Glomerular endothelial cell (primary cell): ENCODE measurements at regions not wholly inside any gene's neighbourhood (a gene's known extent, or its start where the extent isn't known, plus 50 kb on each side); places are given as distances from the start of the nearest gene placed in this dataset.
"Not testable (repeated sequence)": the region's sequence is repeated elsewhere in the genome, so short reads cannot be mapped to it uniquely, and the experiment has no call there.

Experiments used
- DNase-seq: peaks from one replicate; pipeline ENCODE4 v3.0.0-alpha.2; 2011; ENCODE audit warnings: low read depth, low spot score; ENCODE audit errors: extremely low read depth

DNA sequence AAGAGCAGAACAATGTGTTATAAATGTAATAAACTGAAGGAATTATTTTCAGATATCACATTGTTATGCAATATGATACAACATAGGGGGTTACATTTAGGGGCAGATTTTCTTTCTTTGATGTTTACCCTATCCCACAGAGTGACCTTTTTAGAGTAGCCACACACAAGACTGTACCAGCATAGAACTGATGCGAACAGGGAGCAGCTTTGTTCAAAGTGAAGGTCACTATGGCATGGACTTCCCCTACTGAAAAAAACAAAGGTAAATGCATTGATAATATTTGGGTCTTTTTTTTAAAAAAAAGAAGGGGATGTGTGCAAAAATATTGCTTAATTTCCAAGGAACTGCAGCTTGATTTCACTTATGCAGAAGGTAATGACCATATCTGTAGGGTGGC is 1354.9 kb downstream of the SUCLG1 start:
- DNase-seq = no peak

DNA sequence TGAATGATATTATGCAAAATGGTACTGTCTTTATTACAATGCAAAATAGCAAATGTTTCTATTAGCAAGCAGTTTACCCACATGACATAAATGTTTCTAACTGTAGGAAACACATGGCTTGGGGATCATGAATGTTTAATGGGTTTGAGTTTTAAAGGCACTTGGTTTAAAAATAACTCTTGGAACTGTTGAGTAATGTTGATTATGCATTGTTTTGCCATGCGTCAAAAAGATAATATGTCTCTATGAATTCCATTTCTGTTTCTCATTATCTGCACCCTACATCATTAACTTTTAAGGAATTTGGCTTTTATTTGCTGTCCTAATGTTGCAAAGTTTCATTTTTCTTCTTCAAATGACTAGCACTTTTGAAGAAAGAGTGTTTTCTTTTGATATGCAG is 1355.5 kb downstream of the SUCLG1 start:
- DNase-seq = peak; percentile 70

DNA sequence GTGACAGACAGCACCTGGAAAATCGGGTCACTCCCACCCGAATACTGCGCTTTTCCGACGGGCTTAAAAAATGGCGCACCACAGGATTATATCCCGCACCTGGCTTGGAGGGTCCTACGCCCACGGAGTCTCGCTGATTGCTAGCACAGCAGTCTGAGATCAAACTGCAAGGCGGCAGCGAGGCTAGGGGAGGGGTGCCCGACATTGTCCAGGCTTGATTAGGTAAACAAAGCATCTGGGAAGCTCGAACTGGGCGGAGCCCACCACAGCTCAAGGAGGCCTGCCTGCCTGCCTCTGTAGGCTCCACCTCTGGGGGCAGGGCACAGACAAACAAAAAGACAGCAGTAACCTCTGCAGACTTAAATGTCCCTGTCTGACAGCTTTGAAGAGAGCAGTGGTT is 1370.0 kb downstream of the SUCLG1 start:
- DNase-seq = not testable (repeated sequence)

DNA sequence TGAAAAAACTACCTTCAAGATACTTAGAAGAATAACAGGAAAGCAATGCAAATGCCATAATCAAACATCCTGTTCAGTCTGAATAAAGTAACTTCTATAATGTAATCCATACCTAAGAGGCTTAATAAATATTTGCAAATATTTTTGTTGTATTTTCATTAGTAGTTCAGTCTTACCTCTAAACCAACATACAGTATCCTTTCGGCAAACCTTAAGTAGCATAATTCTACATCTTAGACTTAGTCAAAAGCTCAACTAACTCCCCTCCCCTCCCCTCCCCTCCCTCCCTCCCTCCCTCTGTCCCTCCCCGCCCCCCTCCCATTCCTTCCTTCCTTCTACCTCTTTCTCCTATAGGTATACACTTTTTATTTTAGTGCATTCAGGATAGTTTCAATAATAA is 1373.2 kb downstream of the SUCLG1 start:
- no peak for DNase-seq

DNA sequence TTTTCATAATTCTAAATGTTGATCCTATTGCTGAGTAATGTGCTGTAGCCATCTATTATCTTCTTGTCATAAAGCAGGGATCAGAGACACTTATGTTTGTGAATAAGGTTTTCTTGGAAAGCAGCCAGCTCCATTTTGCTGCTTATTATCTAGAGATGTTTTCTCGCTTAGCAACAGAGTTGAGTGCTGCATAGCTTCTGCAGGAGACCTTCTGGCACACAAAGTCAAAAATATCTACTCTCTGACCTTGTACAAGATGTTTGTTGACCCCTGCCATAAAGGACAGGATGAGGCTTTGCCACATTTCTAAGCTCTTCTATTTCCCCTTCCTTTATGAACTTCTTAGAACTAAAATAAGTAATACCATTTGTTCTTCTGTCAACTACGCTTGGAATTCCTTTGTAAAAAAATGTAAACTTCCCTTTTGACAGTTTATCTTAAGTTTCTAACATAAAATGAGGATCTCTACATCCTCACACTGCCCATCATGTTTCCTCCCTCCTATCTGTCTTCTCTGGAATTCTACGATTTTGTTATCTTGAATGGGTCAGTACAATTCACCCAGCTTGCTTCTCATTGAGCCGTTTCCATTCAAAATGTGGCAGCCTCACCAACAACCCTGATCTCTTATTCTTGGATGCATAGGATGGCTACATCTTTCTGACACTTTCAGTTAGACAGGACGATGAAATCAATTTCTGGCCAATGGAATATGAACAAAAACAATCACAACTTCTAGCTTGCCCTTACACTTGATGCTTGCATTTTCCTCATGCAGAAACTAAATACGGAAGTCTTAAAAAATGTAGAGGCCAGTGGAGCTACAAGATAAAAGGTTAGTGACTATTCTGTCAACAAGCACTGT is 1377.0 kb downstream of the SUCLG1 start:
- peak; percentile 100 for DNase-seq

DNA sequence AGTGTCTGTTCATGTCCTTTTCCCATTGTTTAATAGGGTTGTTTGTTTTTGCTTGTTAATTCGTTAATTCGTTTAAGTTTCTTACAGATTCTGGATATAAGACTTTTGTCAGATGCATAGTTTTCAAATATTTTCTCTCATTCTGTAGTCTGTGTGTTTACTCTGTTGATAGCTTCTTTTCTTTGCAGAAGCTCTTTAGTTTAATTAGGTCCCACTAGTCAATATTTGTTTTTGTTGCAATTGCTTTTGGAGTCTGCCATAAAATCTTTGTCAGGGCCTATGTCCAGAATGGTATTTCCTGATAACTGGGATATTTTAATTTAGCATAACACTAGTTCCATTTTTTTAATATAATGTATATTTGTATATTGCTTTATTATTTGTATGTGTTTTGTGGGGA is 1380.1 kb downstream of the SUCLG1 start:
- no peak for DNase-seq

DNA sequence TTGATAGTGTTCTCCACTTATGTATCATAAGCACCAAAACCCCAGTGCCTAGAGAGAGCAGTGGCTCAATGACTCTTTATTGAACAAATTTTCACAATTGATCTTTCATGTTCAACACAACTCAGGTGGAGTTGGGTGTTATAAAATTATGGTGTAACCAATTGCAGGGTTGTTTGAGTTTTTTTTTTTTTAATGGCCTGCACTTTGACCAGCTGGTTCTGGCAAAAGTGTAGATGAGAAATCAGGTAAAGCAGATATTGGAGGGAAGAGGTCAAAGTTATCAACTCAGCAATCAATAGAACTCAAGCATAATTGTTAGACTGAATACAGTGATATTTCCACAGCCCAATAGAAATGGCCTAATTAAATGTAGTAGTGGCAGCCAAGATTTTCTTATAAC is 1386.3 kb downstream of the SUCLG1 start:
- DNase-seq = no peak

DNA sequence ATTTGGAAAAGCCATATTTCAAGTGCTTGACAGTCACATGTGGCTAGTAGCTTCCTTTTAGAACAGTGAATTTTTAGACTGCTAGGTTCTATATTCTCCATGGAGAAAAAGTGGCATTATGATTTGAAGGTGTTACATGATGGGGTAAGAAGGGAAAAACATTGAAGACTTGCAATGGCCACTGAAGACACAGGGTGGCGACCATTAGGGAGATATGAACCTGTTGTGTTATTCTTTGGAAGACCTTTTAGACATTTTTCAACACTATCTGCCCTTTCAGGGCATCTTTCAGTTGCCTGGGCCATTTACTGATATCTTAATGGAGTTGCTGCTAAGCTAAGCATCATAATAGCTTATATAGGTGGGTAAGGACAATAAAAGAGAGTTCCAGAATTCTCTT is 1387.2 kb downstream of the SUCLG1 start:
- DNase-seq = no peak

DNA sequence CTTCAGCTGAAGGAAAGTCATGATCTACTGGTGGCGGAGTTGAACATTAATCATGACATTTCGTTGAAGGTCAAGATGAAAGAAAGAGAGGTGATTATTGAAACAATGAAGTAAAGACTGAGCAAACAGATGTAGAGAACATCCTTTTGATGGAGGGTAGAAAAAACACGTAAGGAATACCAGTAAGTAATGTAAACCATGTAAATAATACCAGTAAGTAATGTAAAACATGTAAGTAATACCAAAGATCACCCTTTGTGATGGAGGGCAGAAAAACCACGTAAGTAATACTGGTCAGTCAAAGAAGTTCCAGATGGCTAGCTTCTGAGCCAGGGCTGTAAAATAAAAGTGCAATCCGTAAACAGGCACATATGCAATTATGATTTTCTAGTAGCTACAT is 1387.7 kb downstream of the SUCLG1 start:
- no peak for DNase-seq

DNA sequence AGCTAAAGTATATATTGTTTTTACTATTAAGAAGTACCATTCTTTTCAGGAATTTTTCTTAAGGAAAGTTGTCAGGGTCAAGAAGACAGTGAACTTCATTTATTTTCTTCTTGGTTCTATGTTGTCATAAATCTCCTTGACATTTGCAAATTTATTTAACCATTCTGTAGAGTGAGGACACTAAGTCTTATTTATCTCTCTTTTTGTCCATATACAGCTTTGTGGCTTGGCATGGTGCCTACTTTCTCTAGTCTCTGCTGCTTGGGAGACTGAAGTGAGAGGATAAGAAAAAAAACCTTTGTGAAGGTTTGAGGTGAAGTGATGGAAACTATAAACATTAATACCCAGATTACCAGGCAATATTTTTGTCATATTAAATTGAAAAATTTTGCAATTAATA is 1389.4 kb downstream of the SUCLG1 start:
- DNase-seq = no peak

DNA sequence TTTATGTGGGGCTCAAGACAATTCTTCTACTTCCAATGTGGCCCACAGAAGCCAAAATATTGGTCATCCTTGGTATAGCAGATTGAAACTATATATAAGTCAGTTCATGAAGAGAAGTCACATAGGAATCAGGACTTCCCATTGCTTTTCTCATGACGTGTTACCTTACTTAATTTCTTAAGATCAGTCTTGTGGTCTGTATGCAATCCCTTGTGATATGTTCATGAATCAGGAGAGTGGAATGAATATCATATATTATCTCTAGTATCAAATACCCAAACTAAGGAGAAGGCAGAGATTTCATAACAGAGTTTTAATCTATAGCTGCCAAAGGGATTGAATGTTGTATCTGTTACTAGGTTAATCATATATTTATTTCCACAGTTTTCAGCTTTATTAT is 1390.4 kb downstream of the SUCLG1 start:
- DNase-seq = no peak

DNA sequence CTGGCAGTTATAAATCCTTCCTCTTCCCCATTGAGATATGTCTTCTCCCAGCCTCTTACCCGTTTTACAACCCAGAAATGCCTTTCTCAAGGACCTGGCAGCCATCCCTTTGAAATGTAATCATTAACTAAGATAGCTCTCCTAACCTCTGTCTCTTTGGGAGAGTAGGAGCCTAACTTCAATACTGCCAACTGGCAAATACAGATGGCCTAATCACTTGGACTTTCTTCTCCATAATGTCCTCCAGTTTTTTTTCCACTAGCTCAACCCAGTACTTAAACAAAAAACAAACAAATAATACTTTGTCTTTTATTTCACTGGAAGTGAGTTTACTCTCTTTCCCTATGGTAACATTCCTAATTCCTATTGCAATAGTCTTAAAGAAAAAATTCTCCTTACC is 1391.1 kb downstream of the SUCLG1 start:
- no peak for DNase-seq

DNA sequence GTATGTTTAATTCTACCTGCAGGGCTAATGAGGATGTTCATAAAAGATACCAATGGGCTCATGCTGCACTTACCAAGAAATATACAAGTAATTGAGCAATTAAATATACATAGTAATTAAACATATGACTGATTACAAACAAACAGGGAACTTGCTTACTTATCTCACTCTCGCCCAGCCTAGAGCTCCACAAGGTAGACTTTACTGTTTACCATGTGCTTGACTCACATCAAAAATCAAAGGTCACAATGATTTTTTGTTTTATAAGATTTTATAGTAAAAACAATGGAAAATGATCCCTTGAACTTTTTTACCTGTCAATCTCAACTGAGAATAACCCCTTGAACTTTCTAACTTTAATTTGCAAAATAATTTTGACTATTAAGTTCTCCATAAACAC is 1395.1 kb downstream of the SUCLG1 start:
- no peak for DNase-seq

DNA sequence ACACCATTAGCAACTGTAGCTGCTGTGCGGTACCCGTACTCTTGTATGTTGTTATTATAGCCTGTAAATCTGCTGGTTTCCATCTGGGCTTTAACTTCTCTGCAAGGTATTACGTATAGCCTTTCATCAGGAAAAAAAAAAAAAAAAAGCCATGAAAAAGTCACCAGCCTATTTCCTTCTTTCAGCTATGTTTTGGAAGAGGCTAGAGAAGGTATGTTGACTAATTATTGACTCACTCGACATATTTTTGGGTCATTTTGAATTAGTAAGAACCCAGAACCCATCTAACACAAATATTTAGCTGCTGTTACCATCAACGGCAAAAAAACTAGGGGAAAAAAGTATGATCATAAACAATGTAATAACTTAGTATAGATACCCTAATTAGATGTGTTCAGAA is 1395.6 kb downstream of the SUCLG1 start:
- no peak for DNase-seq

DNA sequence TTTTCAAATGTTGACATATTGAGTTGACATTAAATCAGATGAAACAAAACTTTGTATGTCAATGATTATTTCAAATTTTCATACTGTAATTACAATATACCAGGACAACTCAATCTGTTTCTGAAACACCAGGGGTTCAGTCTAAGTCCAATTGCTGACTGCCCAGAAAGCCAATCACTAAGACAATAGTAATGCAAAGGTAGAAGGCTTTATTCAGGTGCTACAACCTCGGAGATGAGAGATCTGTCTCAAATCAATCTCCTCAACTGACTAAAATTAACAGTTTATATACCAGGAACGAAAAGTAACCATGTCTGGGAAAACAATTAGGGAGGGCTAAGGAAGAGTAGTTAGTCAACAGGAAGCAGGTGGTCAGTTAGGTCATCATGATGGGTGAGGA is 1400.4 kb downstream of the SUCLG1 start:
- no peak for DNase-seq

DNA sequence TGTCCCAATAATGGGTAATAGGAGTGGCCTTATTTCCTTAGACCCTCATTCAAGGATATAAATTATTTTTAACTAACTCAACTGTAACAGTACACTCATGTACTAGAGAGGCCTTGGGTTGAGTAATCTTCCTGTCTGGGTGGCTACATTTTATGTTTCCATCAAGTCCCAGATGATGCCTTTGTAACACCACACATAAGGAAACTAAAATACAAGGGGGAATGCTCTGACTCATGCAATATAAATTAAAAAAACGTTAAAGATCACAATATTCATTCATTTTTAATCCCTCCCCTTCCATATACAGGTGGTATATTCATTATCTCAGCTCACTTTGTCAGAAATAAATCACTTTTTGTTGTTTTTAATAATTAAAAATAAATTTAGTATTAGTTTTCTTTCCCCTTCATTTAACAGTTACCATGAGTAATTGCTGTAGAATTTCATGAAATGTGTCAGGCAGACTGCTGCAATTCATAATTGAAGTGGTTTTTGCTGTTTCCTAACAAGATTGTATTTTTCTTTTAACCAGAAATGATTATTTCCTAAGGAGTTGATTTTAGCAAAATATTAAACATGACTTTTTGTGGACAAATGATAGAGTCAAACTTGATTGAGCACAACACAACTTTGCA is 1403.6 kb downstream of the SUCLG1 start:
- DNase-seq = peak; percentile 75

DNA sequence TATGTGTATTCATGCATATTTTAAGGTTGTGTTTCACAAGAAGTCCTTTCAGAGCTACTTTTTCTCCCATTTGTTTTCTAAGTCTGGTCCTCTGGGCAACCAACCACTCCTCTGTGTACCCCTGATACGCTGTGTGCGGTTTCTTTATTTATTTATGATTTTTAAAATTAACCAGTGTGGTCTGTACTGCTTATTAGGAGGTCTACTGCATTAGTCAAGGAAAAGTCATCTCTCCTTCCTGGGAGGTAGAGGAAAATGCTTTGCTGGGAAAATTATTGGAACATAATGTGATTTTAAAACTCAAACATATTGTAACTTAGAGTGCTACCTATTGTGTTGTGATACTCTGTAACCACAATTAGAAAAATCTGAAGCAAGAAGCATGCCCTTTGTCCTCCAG is 1404.3 kb downstream of the SUCLG1 start:
- DNase-seq = no peak

DNA sequence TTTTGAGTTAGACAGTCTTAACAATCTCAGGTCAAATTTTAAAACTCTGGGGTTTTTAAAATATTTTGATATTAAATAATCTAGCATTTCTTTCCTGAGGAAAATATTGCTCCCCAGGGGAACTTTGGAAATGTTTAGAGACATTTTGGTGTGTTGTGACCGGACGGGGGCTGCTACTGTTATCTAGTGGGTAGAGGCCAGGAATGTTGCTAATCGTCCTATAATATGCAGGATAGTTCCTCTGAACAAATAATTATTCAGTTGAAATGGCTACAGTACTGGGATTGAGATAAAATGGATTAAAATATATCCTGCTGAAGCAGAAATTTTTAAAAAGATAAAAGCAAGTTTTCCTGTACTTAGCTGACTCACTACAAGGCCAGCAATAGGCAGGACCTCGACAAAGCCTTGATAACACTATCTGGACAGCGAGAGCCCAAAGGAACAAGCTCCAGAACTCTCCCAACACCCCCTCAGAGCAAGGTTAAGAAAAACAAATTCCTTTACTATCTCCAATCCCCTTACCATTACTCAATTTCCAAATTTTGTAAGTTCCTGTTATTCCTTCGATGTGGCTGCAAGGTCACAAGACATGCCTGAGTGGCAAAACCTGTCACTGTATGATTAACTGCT is 1407.4 kb downstream of the SUCLG1 start:
- no peak for DNase-seq

DNA sequence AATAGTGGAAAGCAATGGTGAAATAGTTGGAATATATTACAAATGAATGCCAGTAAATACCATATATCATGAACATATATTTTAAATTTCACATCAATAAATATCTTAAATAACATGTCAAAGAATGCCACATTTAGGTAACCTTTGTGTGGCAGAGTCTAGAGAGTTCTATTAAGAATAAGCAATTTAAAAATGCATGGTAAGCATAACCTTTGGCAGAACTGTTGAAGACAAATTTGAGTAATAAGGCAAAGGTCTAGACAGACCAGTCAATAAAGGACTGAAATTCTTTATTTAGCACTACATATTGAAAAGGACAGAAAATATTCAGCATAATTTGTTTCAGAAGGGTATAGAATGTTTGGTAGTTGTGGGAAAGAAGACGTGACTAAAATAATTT is 1417.0 kb downstream of the SUCLG1 start:
- no peak for DNase-seq

DNA sequence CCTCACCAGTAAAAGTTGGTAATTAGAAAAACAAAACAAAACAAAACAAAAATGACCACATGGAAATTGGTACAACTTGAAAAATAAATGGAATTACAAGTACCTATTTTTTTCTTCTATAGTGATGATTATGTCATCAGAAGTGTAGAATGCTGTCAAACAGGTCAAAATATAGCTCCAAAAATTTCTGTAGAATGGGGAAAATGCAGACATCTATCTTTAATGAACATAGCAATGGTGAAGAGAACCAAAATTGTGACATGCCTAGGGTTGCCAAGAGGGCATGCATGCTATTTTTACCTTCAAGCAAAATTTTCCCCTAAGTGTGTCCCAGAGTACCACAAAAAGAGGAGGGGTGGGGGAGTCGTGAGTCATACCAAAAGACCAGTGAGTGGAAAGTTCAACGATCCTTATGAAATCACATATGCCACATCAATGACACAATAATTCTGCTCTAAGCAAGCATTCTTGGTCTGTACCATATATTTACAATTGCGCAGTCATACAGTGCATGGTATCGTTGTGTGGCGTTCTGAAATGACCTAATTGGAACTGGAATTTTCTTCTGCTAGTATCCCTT is 1436.4 kb downstream of the SUCLG1 start:
- no peak for DNase-seq

DNA sequence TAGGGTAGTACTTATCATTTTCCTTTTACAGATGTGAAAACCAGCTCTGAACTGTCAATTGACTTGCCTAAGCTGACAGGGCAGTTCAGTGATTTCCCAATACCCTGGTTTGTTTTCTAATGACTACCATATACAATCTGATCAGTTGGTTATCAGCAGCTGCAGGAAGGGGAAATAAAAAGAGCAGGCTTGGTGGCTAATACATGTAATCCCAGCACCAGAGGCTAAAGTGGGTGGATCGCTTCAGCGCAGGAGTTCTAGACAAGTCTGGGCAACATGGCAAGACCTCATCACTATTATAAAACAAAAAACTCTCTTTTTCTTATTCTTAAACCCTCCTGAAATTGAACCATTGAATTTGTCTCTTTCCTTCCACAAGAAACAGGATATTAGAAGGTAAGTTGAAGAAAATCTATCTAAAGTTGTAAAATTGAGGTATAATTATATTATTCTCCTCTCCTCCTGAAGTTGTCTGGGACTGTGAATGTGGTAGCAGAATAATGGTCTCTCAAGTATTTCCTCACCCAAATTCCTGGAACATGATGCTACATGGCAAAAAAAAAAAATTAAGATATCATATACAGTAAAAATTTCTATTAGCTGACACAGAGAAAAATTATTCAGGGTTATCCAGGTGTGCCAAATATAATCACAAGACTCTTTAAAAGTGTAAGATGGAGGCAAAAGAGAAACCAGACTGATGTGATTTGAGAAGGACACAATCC is 1441.6 kb downstream of the SUCLG1 start:
- no peak for DNase-seq
